ENCODE measurements at regions not wholly inside any gene's neighbourhood (a gene's known extent, or its start where the extent isn't known, plus 50 kb on each side); places are given as distances from the start of the nearest gene placed in this dataset.

DNA sequence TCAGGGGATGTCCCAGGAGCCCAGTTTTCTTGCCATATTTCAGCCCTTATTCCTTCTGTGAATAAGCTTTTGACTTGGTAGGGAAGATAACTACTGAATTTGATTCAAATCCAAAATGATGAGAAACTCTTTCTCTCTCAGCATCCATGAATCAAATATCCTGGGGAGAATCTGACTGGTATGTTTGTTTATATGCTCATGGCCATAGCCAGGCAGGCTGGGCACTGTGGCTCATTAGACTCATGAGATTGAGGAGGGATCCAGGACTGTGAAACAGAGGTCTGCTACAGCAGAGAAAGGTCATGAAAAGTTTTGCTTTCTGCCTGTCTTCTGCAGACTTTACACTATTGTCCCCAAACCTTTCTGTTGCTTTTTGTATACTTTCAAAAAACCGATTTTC is 346.4 kb upstream of the ATP2B1 start:
- TF ChIP-seq, protein P1, sequence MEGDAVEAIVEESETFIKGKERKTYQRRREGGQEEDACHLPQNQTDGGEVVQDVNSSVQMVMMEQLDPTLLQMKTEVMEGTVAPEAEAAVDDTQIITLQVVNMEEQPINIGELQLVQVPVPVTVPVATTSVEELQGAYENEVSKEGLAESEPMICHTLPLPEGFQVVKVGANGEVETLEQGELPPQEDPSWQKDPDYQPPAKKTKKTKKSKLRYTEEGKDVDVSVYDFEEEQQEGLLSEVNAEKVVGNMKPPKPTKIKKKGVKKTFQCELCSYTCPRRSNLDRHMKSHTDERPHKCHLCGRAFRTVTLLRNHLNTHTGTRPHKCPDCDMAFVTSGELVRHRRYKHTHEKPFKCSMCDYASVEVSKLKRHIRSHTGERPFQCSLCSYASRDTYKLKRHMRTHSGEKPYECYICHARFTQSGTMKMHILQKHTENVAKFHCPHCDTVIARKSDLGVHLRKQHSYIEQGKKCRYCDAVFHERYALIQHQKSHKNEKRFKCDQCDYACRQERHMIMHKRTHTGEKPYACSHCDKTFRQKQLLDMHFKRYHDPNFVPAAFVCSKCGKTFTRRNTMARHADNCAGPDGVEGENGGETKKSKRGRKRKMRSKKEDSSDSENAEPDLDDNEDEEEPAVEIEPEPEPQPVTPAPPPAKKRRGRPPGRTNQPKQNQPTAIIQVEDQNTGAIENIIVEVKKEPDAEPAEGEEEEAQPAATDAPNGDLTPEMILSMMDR (IDR thresholded peaks at IDR 0.05) = no peak
- TF ChIP-seq POLR2A (IDR thresholded peaks at IDR 0.05) = no peak
